Activated naive CD4-positive, alpha-beta T cell treated with anti-CD3 and anti-CD28 coated beads, Interleukin-2, amount 50 U/mL, for 24 hours (primary cell): ENCODE measurements at regions not wholly inside any gene's neighbourhood (a gene's known extent, or its start where the extent isn't known, plus 50 kb on each side); places are given as distances from the start of the nearest gene placed in this dataset.

Experiments used
- H3K27ac Mint-ChIP-seq: one replicate; pipeline ENCODE4 v1.8.0; 2021; ENCODE audit warnings: mild to moderate bottlenecking, mixed read lengths
- H3K27me3 Mint-ChIP-seq: one replicate; pipeline ENCODE4 v1.8.0; 2021; ENCODE audit warnings: mixed read lengths
- H3K36me3 Mint-ChIP-seq: one replicate; pipeline ENCODE4 v1.8.0; 2021; ENCODE audit warnings: mixed read lengths
- H3K4me1 Mint-ChIP-seq: one replicate; pipeline ENCODE4 v1.8.0; 2021; ENCODE audit warnings: mixed read lengths
- H3K4me3 Mint-ChIP-seq: one replicate; pipeline ENCODE4 v1.8.0; 2021; ENCODE audit warnings: mild to moderate bottlenecking, mixed read lengths
- H3K9me3 Mint-ChIP-seq: one replicate; pipeline ENCODE4 v1.8.0; 2021; ENCODE audit warnings: mixed read lengths

- Mint-ChIP-seq H3K36me3 (no peaks in the 10 kb centered on the region), H3K9me3 (no peaks in the 10 kb centered on the region), H3K4me3 (no peak overlapping the region), H3K27me3 (no peaks in the 10 kb centered on the region), H3K4me1 (no peaks in the 10 kb centered on the region), H3K27ac (no peak overlapping the region)
These were observed 227.7 kb upstream of the STK17B start for GRCh38 chr2:196399096-196399495.

DNA sequence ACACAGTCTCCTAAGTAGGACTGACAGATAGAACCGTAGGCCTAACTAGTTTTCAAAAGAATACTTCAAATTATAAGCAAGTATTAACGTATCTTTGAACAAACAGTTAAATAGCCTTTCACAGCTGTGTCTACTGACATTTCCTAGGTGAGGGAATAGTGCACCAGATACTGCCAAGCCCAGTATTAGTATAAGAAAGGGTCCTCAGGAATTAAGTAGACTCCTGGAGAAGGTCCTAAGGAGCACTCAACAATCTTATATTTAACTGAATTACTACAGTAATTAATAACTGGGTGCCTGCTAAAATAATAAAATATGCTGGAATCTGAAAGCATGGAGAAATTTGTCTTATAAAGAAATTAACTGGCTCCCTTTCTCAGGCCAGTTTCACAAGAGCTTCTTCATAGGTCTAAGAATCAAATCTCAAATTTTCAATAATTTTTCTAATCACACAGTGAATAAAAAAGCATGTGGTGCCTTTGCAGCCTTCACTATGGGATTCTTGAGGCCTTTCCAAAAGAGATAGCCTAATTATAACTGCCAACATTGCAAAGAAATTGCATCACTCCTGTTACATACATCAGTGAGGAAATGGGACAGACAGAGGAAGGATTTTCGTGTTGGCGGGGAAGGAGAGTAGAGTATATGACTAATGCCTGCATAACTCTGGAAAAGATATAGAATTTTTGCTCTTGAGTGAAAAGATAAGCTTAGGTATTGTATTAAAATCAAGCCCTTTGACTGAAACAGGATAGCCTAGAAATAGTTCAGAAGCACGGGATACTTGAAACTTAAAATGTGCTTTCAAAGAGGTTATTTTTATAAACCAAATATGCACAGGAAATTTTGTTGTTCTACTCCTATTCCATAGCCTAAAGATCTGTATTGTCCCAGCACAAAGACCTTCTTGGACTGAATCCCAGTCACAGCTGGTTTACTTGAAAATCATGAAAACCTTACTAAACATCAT lies 228.6 kb upstream of the STK17B start:
- Mint-ChIP-seq H3K36me3 (no peaks in the 10 kb centered on the region), H3K4me1 (no peaks in the 10 kb centered on the region), H3K27me3 (no peaks in the 10 kb centered on the region), H3K27ac (no peak overlapping the region), H3K4me3 (no peak overlapping the region), H3K9me3 (no peaks in the 10 kb centered on the region)

GRCh38 chr2:196403471-196403870 lies 232.1 kb upstream of the STK17B start:
- Mint-ChIP-seq H3K27ac (no peak overlapping the region), H3K4me3 (no peak overlapping the region), H3K27me3 (no peaks in the 10 kb centered on the region), H3K36me3 (no peaks in the 10 kb centered on the region), H3K9me3 (no peaks in the 10 kb centered on the region), H3K4me1 (no peaks in the 10 kb centered on the region)

- Mint-ChIP-seq H3K27me3 (no peaks in the 10 kb centered on the region), H3K36me3 (no peaks in the 10 kb centered on the region), H3K9me3 (no peaks in the 10 kb centered on the region), H3K4me1 (no peaks in the 10 kb centered on the region), H3K27ac (no peak overlapping the region), H3K4me3 (no peak overlapping the region)
These were observed 232.9 kb upstream of the STK17B start for GRCh38 chr2:196404276-196404675.

GRCh38 chr2:196407675-196408264 lies 231.7 kb upstream of the CCDC150 start:
- Mint-ChIP-seq H3K4me3 (no peak overlapping the region), H3K36me3 (no peaks in the 10 kb centered on the region), H3K9me3 (no peaks in the 10 kb centered on the region), H3K4me1 (no peaks in the 10 kb centered on the region), H3K27me3 (no peaks in the 10 kb centered on the region), H3K27ac (no peak overlapping the region)

DNA sequence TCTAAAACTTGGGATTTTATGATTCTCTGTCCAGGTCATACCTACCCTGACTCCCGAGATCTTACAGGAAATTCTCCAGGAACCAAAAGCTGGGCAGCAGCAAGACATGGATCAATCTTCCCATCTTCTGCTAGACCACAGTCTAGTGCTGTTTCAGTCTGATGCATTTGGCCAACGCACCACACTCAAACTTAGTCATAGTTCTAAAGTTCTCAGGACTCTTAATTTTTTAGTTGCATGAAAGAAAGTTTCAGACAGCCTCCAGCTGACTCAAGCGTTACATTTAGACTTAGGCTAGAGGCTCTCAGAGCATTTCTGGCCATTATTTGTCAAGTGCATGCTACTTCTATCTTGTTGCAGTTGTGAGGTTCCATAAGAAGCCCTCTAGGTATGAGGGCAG lies 230.1 kb upstream of the CCDC150 start:
- H3K27ac Mint-ChIP-seq: no peak overlapping the region
- no peaks in the 10 kb centered on the region for H3K27me3 Mint-ChIP-seq
- peaks cover 2% of the 10 kb centered on the region for H3K4me1 Mint-ChIP-seq
- H3K9me3 Mint-ChIP-seq: no peaks in the 10 kb centered on the region
- H3K4me3 Mint-ChIP-seq: no peak overlapping the region
- H3K36me3 Mint-ChIP-seq: no peaks in the 10 kb centered on the region

DNA sequence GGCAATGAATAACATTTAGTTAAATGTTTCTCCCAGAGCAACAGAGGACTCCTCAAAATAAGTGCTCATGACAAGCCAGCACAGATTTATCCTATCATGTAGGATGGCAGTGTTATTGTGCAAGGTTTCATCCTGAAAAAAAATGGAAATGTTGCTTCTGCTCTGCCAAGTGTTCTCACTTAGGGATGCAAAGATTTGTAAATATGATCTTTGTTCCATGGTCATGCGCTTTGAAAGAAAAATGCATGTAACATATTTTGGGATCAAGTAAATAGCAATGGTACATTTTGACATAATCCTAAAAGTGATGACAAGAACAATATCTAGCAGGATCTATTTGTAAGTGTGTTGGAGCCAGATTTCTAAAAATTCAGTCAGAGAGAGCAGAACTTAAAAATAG lies 229.5 kb upstream of the CCDC150 start:
- Mint-ChIP-seq H3K4me1 (peaks cover 8% of the 10 kb centered on the region), H3K27ac (no peak overlapping the region), H3K9me3 (no peaks in the 10 kb centered on the region), H3K4me3 (no peak overlapping the region), H3K36me3 (no peaks in the 10 kb centered on the region), H3K27me3 (no peaks in the 10 kb centered on the region)

DNA sequence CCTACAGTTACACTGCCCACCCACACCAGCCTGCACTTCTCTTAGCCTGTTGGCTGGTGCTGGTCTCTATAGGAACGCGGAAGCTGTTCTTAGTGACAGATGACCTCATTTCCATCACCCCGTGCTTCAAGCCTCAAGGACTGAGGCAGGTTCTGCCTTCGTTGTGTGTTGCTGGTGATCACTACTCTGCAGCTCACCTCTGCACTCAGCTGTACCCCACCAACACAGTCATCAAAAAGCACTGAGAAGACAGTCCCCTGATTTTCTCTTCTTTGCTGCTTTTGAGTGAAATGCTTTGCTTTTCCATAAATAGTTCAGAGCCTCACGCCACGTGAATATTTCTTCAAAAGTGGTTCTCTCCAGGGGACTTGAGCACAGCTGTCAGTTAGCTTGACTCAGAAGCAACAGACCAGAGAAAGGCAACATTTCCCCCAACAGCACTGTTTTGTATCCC lies 225.7 kb upstream of the CCDC150 start:
- Mint-ChIP-seq H3K27ac (no peak overlapping the region), H3K27me3 (no peaks in the 10 kb centered on the region), H3K9me3 (no peaks in the 10 kb centered on the region), H3K4me1 (peaks cover 16% of the 10 kb centered on the region), H3K4me3 (no peak overlapping the region), H3K36me3 (no peaks in the 10 kb centered on the region)

DNA sequence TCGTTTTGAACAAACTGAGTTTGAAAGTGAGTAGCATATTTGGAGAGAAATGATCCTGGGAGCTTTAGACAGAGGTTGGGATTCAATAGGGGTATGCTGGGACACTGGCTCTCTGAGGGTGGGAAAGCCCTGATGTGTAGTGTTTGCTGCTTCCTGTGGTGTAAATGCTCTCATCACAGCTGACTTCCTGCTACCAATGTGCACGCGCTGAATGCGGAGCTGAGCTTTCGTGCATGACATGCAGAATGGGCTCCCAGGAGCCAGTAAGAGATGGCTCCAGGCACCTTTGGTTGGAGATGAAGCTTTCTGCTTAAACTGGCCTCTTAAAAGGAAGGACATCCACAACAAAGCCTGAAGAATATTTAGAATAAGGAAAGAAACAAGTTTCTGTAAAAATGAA lies 224.1 kb upstream of the CCDC150 start:
- Mint-ChIP-seq H3K36me3 (no peaks in the 10 kb centered on the region), H3K27ac (peak overlapping the region; percentile 13)

DNA sequence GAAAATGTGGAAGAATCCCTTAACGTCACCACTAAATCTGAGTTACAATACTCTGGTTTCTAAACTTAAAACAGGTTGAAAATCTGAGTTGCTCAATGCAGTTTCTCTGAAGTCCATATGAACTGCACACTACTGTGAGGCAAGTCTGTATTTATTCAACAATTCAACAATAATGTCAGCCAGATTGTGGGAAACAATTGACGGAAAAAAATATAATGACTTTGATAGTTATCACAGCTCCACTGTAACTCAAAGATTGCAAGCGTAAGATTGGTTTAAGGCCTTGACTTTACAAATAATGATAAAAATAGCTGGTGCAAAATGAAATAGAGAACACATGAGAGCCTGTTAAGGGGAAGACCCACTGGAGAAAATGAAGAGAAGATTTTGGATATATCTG lies 219.4 kb upstream of the CCDC150 start:
- H3K36me3 Mint-ChIP-seq: no peaks in the 10 kb centered on the region
- H3K27ac Mint-ChIP-seq: no peak overlapping the region
- no peak overlapping the region for H3K4me3 Mint-ChIP-seq
- H3K27me3 Mint-ChIP-seq: peaks cover 2% of the 10 kb centered on the region
- H3K4me1 Mint-ChIP-seq: peaks cover 7% of the 10 kb centered on the region
- no peaks in the 10 kb centered on the region for H3K9me3 Mint-ChIP-seq

More for the DNA sequence above, 224.1 kb upstream of the CCDC150 start:
- H3K4me3 Mint-ChIP-seq: peak overlapping the region; percentile 69
- H3K4me1 Mint-ChIP-seq: peaks cover 16% of the 10 kb centered on the region
- no peaks in the 10 kb centered on the region for H3K27me3 Mint-ChIP-seq
- no peaks in the 10 kb centered on the region for H3K9me3 Mint-ChIP-seq

DNA sequence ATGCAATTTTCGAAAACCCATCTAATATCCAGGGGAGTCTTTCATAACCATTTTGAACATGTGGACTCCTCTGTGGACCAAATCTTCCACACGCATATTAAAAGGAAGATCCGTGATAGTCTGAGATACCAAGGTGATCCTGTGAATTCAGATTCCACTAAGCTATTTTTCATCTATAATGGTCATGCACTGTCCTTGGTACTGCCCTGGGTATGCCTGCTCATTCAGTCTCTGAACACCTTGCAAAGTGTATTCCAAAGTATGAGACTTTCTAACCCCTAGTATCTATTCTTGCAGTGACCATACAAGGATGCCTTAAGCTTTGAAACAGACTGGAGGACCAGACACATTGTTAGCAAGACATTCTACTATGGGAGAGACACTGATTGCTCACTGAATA lies 217.6 kb upstream of the CCDC150 start:
- no peaks in the 10 kb centered on the region for H3K4me1 Mint-ChIP-seq
- no peaks in the 10 kb centered on the region for H3K36me3 Mint-ChIP-seq
- H3K27ac Mint-ChIP-seq: no peak overlapping the region
- H3K27me3 Mint-ChIP-seq: peaks cover 2% of the 10 kb centered on the region
- no peaks in the 10 kb centered on the region for H3K9me3 Mint-ChIP-seq
- no peak overlapping the region for H3K4me3 Mint-ChIP-seq

- Mint-ChIP-seq H3K4me1 (no peaks in the 10 kb centered on the region), H3K27ac (no peak overlapping the region), H3K4me3 (no peak overlapping the region), H3K36me3 (no peaks in the 10 kb centered on the region), H3K9me3 (no peaks in the 10 kb centered on the region), H3K27me3 (peaks cover 2% of the 10 kb centered on the region)
These were observed 217.2 kb upstream of the CCDC150 start for GRCh38 chr2:196422361-196422760.

DNA sequence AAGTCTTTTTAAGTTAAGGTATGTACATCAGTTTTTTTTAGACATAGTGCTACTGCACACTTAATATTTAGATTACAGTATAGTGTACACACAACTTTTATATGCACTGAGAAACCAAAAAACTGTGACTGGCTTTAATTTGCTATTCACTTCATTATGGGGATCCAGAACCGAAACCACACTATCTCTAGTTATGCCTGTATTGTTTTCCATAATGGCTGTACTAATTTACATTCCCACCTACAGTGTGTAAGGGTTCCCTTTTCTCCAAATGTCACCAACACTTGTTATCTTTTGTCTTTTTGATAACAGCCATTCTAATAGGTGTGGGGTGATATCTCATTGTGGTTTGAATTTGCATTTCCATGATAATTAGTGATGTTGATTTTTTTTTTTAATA lies 213.4 kb upstream of the CCDC150 start:
- Mint-ChIP-seq H3K4me3 (no peak overlapping the region), H3K4me1 (no peaks in the 10 kb centered on the region), H3K27ac (no peak overlapping the region), H3K9me3 (no peaks in the 10 kb centered on the region), H3K36me3 (no peaks in the 10 kb centered on the region), H3K27me3 (peaks cover 13% of the 10 kb centered on the region)

DNA sequence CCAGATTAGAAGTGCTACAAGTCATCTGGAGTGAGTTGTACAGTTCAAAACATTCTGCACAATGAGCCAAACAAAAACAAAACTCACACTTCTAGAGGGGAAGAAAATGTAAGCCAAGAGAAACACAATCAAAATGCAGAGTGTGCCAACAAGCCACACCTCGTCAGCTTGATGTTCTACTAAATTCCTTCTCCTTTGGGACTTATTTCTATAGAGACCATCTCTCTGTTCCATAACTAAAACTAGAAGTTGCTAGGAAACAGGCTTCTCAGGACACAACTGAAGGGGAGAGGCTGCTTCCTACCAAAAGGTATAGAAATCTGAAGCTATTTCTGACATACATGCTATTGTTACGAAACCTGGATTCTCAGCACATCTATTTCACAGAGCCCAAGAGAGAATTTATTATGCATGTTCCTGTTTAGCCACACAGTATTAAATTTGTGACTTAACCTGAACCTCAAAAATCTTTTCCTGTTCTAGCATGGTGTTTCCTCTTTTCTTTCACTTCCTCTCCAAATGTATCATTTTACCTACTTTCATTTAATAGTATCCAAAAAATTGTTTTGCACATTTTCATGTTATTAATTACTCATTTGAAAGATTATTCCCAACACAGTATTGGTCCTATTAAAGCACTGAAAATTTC lies 211.4 kb upstream of the CCDC150 start:
- no peak overlapping the region for H3K27ac Mint-ChIP-seq
- H3K4me1 Mint-ChIP-seq: no peaks in the 10 kb centered on the region
- no peaks in the 10 kb centered on the region for H3K36me3 Mint-ChIP-seq
- H3K4me3 Mint-ChIP-seq: no peak overlapping the region
- no peaks in the 10 kb centered on the region for H3K9me3 Mint-ChIP-seq
- H3K27me3 Mint-ChIP-seq: peaks cover 15% of the 10 kb centered on the region

GRCh38 chr2:196431076-196431475 lies 208.4 kb upstream of the CCDC150 start:
- Mint-ChIP-seq H3K27ac (no peak overlapping the region), H3K36me3 (no peaks in the 10 kb centered on the region), H3K27me3 (peaks cover 13% of the 10 kb centered on the region), H3K4me3 (no peak overlapping the region), H3K4me1 (no peaks in the 10 kb centered on the region), H3K9me3 (no peaks in the 10 kb centered on the region)

DNA sequence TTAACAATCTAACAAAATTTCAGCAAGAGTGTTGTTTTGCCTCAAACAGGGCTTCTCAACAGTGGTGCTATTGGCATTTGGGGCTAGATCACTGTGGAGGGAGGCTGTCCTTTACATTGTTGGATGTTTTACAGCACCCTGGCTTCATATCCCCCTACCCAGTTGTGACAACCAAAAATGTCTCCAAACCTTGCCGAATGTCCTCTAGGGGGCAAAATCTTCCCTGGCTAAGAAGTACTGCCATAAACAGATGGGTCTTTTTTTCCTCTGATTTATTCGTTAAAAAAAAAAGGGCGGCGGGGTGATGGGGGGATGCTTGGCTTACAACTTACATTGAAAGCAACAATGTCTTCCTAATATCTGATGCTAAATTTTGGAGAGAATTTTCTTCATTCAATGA lies 207.6 kb upstream of the CCDC150 start:
- Mint-ChIP-seq H3K27me3 (peaks cover 13% of the 10 kb centered on the region), H3K9me3 (no peaks in the 10 kb centered on the region), H3K27ac (no peak overlapping the region), H3K4me3 (no peak overlapping the region), H3K36me3 (no peaks in the 10 kb centered on the region), H3K4me1 (no peaks in the 10 kb centered on the region)
